ENCODE measurements at regions not wholly inside any gene's neighbourhood (a gene's known extent, or its start where the extent isn't known, plus 50 kb on each side); places are given as distances from the start of the nearest gene placed in this dataset.

GRCh38 chr14:84857571-84857970 is 672.4 kb upstream of the FLRT2 start:
- no peak for TF ChIP-seq POLR2AphosphoS5 (IDR thresholded peaks at IDR 0.05)
- TF ChIP-seq CTCF (IDR thresholded peaks at IDR 0.05; ENCODE audit: poor library complexity, severe bottlenecking), result no peak
- no peak for TF ChIP-seq RAD21 (conservative IDR thresholded peaks at IDR 0.05)
- TF ChIP-seq REST (IDR thresholded peaks at IDR 0.05; ENCODE audit: borderline replicate concordance), result no peak
